SU-DHL-6 (cell line): ENCODE measurements at regions not wholly inside any gene's neighbourhood (a gene's known extent, or its start where the extent isn't known, plus 50 kb on each side); places are given as distances from the start of the nearest gene placed in this dataset.

Experiments
- CTCF ChIP-seq: fragments of 200-600 bp; sonication (generic); IDR thresholded peaks from one replicate; pipeline ENCODE4 v1.5.1; 2017; ENCODE audit warnings: antibody characterized with exemption, mild to moderate bottlenecking, low read length, moderate library complexity; ENCODE audit not compliant: insufficient read depth, poor library complexity, severe bottlenecking
- EZH2phosphoT487 ChIP-seq: fragments of 200-600 bp; sonication (generic), shearing (Covaris generic); conservative IDR thresholded peaks from 2 replicates; pipeline ENCODE4 v1.6.1; 2018; ENCODE audit warnings: mild to moderate bottlenecking, antibody characterized with exemption, low read length, moderate library complexity, mixed read lengths

- no peak for TF ChIP-seq CTCF
- no peak for TF ChIP-seq EZH2phosphoT487
Observed at GRCh38 chr5:85017261-85017660, 632.6 kb upstream of the EDIL3 start.
